ENCODE measurements at regions not wholly inside any gene's neighbourhood (a gene's known extent, or its start where the extent isn't known, plus 50 kb on each side); places are given as distances from the start of the nearest gene placed in this dataset.
A peak's percentile ranks its signal among the peaks of the same experiment; 100 is the strongest.

DNA sequence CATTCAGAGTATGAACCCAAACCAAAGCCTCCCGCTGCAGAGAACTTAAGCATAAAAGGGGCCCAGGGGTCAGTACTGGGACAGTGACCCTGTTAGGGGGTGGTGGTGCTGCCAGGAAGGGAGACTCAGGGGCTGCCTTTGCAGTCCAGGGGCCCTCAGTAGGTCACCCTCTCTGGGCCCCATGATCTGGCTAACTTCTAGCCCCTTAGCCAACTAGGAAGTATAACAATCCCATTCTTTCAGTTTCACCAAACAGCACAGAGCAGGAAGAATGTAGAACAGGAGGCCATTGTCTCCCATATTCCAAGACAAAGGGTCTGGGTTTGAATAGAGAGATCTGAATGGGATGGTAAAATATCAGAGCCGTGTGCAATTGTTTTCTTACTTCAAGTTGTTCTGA lies 378.6 kb upstream of the C16orf82 start:
- Histone ChIP-seq H3K9me3 (ENCODE audit: low read length) (no peaks in the 10 kb centered on the region), H3K4me3 (ENCODE audit: low read depth, low read length, poor library complexity, severe bottlenecking) (no peak overlapping the region), H3K27me3 (ENCODE audit: insufficient read depth, low read length) (no peaks in the 10 kb centered on the region), H3K27ac (ENCODE audit: low read depth, low read length, poor library complexity, severe bottlenecking) (peak overlapping the region; percentile 4), H2AFZ (ENCODE audit: low read length) (no peak overlapping the region), H3K4me2 (ENCODE audit: low read length) (no peak overlapping the region), H3K9me2 (ENCODE audit: low read depth, low read length) (no peaks in the 10 kb centered on the region), H3K9ac (ENCODE audit: low read length) (no peak overlapping the region), H4K20me1 (ENCODE audit: insufficient read depth, low read length) (no peaks in the 10 kb centered on the region), H3F3A (ENCODE audit: insufficient read depth, low read length) (no peaks in the 10 kb centered on the region), H3K36me3 (ENCODE audit: insufficient read depth, low read length) (no peaks in the 10 kb centered on the region), H3K4me1 (ENCODE audit: insufficient read depth, low read length, severe bottlenecking) (peaks cover 17% of the 10 kb centered on the region), H3K79me2 (ENCODE audit: insufficient read depth, low read length) (no peaks in the 10 kb centered on the region)
- TF ChIP-seq CTCF (IDR thresholded peaks at IDR 0.05; ENCODE audit: low read length) (no peak), EZH2 (IDR thresholded peaks at IDR 0.05; ENCODE audit: borderline replicate concordance, low read length) (no peak)

- H3K9me3 ChIP-seq (ENCODE audit: low read length) = no peaks in the 10 kb centered on the region
- no peaks in the 10 kb centered on the region for H4K20me1 ChIP-seq (ENCODE audit: insufficient read depth, low read length)
- no peaks in the 10 kb centered on the region for H3F3A ChIP-seq (ENCODE audit: insufficient read depth, low read length)
- H3K27me3 ChIP-seq (ENCODE audit: insufficient read depth, low read length) = no peaks in the 10 kb centered on the region
- H3K9ac ChIP-seq (ENCODE audit: low read length) = no peak overlapping the region
- H3K79me2 ChIP-seq (ENCODE audit: insufficient read depth, low read length) = no peaks in the 10 kb centered on the region
- no peak for TF ChIP-seq CTCF (IDR thresholded peaks at IDR 0.05; ENCODE audit: low read length)
- TF ChIP-seq EZH2 (IDR thresholded peaks at IDR 0.05; ENCODE audit: borderline replicate concordance, low read length) = no peak
- no peak overlapping the region for H3K4me2 ChIP-seq (ENCODE audit: low read length)
- no peaks in the 10 kb centered on the region for H3K9me2 ChIP-seq (ENCODE audit: low read depth, low read length)
- H3K36me3 ChIP-seq (ENCODE audit: insufficient read depth, low read length) = no peaks in the 10 kb centered on the region
- H2AFZ ChIP-seq (ENCODE audit: low read length) = no peak overlapping the region
- no peak overlapping the region for H3K27ac ChIP-seq (ENCODE audit: low read depth, low read length, poor library complexity, severe bottlenecking)
- H3K4me1 ChIP-seq (ENCODE audit: insufficient read depth, low read length, severe bottlenecking) = peaks cover 17% of the 10 kb centered on the region
- no peak overlapping the region for H3K4me3 ChIP-seq (ENCODE audit: low read depth, low read length, poor library complexity, severe bottlenecking)
Observed at GRCh38 chr16:26688699-26689098, 378.0 kb upstream of the C16orf82 start.

GRCh38 chr16:26692658-26693057 lies 374.1 kb upstream of the C16orf82 start:
- TF ChIP-seq EZH2 (IDR thresholded peaks at IDR 0.05; ENCODE audit: borderline replicate concordance, low read length) (no peak), CTCF (IDR thresholded peaks at IDR 0.05; ENCODE audit: low read length) (no peak)
- H4K20me1 ChIP-seq (ENCODE audit: insufficient read depth, low read length) = no peaks in the 10 kb centered on the region

More at GRCh38 chr16:26692658-26693057, 374.1 kb upstream of the C16orf82 start:
- no peaks in the 10 kb centered on the region for H3K9me3 ChIP-seq (ENCODE audit: low read length)
- H3K9me2 ChIP-seq (ENCODE audit: low read depth, low read length) = no peaks in the 10 kb centered on the region
- H3K79me2 ChIP-seq (ENCODE audit: insufficient read depth, low read length) = no peaks in the 10 kb centered on the region
- H3K4me1 ChIP-seq (ENCODE audit: insufficient read depth, low read length, severe bottlenecking) = peaks cover 12% of the 10 kb centered on the region
- H3K27me3 ChIP-seq (ENCODE audit: insufficient read depth, low read length) = no peaks in the 10 kb centered on the region
- H2AFZ ChIP-seq (ENCODE audit: low read length) = no peak overlapping the region
- no peaks in the 10 kb centered on the region; the same call in 1 of the 2 replicates for H3K36me3 ChIP-seq (ENCODE audit: insufficient read depth, low read length)
- no peaks in the 10 kb centered on the region for H3F3A ChIP-seq (ENCODE audit: insufficient read depth, low read length)
- H3K4me3 ChIP-seq (ENCODE audit: low read depth, low read length, poor library complexity, severe bottlenecking) = no peak overlapping the region
- no peak overlapping the region for H3K9ac ChIP-seq (ENCODE audit: low read length)
- no peak overlapping the region for H3K4me2 ChIP-seq (ENCODE audit: low read length)
- H3K27ac ChIP-seq (ENCODE audit: low read depth, low read length, poor library complexity, severe bottlenecking) = no peak overlapping the region
